SK-N-SH treated with all-trans-retinoic acid at 6 μM for 48 hours (cell line): ENCODE measurements at regions not wholly inside any gene's neighbourhood (a gene's known extent, or its start where the extent isn't known, plus 50 kb on each side); places are given as distances from the start of the nearest gene placed in this dataset.

Experiments used
- ATAC-seq: fragments of 200-7000 bp; cut with Tn5 transposase; 3 replicates; pipeline ENCODE4 v1.9.1; 2020; ENCODE audit warnings: mild to moderate bottlenecking, moderate library complexity
- ARNTL ChIP-seq: fragments of 450-650 bp; formaldehyde crosslinking; IDR thresholded peaks from 2 replicates; pipeline ENCODE4 v1.5.0; 2020; ENCODE audit warnings: low read depth, mild to moderate bottlenecking, moderate library complexity, borderline replicate concordance
- BACH2 ChIP-seq: fragments of 250-450 bp; sonication (Bioruptor Pico); IDR thresholded peaks from 2 replicates; pipeline ENCODE4 v1.9.0; 2021; ENCODE audit warnings: mild to moderate bottlenecking, borderline replicate concordance
- ESRRG ChIP-seq: fragments of 250-450 bp; sonication (Bioruptor Pico); IDR thresholded peaks from 2 replicates; pipeline ENCODE4 v1.6.1; 2021; ENCODE audit warnings: mild to moderate bottlenecking
- GLIS3 ChIP-seq: fragments of 250-450 bp; sonication (Bioruptor Pico); IDR thresholded peaks from 2 replicates; pipeline ENCODE4 v1.5.0; 2020; ENCODE audit warnings: mild to moderate bottlenecking, moderate library complexity
- OSR1 ChIP-seq: fragments of 250-450 bp; sonication (Bioruptor Pico); IDR thresholded peaks from 2 replicates; pipeline ENCODE4 v1.8.0; 2022; ENCODE audit warnings: moderate library complexity, mild to moderate bottlenecking, inconsistent platforms
- PPARA ChIP-seq: fragments of 250-450 bp; sonication (Bioruptor Pico); IDR thresholded peaks from 2 replicates; pipeline ENCODE4 v1.5.0; 2020; ENCODE audit warnings: mild to moderate bottlenecking, borderline replicate concordance
- RARB ChIP-seq: fragments of 250-450 bp; sonication (Bioruptor Pico); IDR thresholded peaks from 2 replicates; pipeline ENCODE4 v1.8.0; 2021; ENCODE audit warnings: mild to moderate bottlenecking, moderate library complexity
- SNAI2 ChIP-seq: fragments of 250-450 bp; sonication (Bioruptor Pico); IDR thresholded peaks from 2 replicates; pipeline ENCODE4 v1.5.0; 2020; ENCODE audit warnings: mild to moderate bottlenecking, moderate library complexity
- TCF4 ChIP-seq: fragments of 250-450 bp; sonication (Bioruptor Pico); IDR thresholded peaks from 2 replicates; pipeline ENCODE4 v1.8.0; 2021; ENCODE audit warnings: mild to moderate bottlenecking, moderate library complexity, borderline replicate concordance
- TOX ChIP-seq: fragments of 250-450 bp; sonication (Bioruptor Pico); IDR thresholded peaks from 2 replicates; pipeline ENCODE4 v1.8.0; 2021; ENCODE audit warnings: mild to moderate bottlenecking, moderate library complexity, borderline replicate concordance
- ZC3H10 ChIP-seq: fragments of 250-450 bp; sonication (Bioruptor Pico); IDR thresholded peaks from 2 replicates; pipeline ENCODE4 v1.5.1; 2021; ENCODE audit warnings: mild to moderate bottlenecking, moderate library complexity
- ZFP3 ChIP-seq: fragments of 250-450 bp; sonication (Bioruptor Pico); IDR thresholded peaks from 2 replicates; pipeline ENCODE4 v1.5.0; 2020; ENCODE audit warnings: mild to moderate bottlenecking, moderate library complexity
- ZFP30 ChIP-seq: fragments of 450-650 bp; formaldehyde crosslinking; IDR thresholded peaks from 2 replicates; pipeline ENCODE4 v1.5.0; 2022; ENCODE audit warnings: mild to moderate bottlenecking, moderate library complexity
- ZNF70 ChIP-seq: fragments of 450-650 bp; formaldehyde crosslinking; IDR thresholded peaks from 2 replicates; pipeline ENCODE4 v1.5.0; 2020; ENCODE audit warnings: mild to moderate bottlenecking, moderate library complexity
- ZNF8 ChIP-seq: fragments of 450-650 bp; formaldehyde crosslinking; IDR thresholded peaks from 2 replicates; pipeline ENCODE4 v1.5.0; 2020; ENCODE audit warnings: mild to moderate bottlenecking, moderate library complexity
- TF ChIP-seq, protein P1 (sequence below): fragments of 250-450 bp; sonication (Bioruptor Pico); IDR thresholded peaks from 2 replicates; pipeline ENCODE4 v1.5.1; 2021; ENCODE audit warnings: mild to moderate bottlenecking, moderate library complexity
- TF ChIP-seq, protein P2 (sequence below): fragments of 250-450 bp; sonication (Bioruptor Pico); IDR thresholded peaks from 2 replicates; pipeline ENCODE4 v1.8.0; 2021; ENCODE audit warnings: low read depth, mild to moderate bottlenecking, moderate library complexity, borderline replicate concordance
- TF ChIP-seq, protein P3 (sequence below): fragments of 250-450 bp; sonication (Bioruptor Pico); IDR thresholded peaks from 2 replicates; pipeline ENCODE4 v1.5.0; 2020; ENCODE audit warnings: mild to moderate bottlenecking, moderate library complexity
- TF ChIP-seq, protein P4 (sequence below): fragments of 250-450 bp; sonication (Bioruptor Pico); IDR thresholded peaks from 2 replicates; pipeline ENCODE4 v1.8.0; 2020; ENCODE audit warnings: mild to moderate bottlenecking, moderate library complexity, borderline replicate concordance
- TF ChIP-seq, protein P5 (sequence below): fragments of 250-450 bp; sonication (Bioruptor Pico); IDR thresholded peaks from 2 replicates; pipeline ENCODE4 v1.5.1; 2020; ENCODE audit warnings: low read depth, mild to moderate bottlenecking, moderate library complexity

DNA sequence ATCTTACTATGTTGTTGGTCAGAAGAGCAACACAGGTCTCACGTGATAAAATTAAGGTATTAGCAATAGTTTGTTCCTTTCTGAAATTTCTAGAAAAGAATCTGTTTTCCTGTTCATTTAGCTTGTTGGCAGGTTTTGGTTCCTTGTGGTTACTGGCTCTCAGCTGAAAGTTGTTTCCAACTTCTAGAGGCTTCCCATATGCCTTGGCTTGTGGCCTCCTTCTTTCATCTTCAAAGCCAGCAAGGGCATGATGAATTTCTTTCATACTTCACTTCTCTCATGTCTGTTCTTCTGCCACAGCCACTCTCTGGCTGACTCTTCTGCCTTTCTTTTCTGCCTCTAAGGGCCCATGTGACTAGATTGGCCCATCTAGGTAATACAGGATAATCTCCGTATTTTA lies 193.7 kb downstream of the TRIB2 start:
- no peak for TF ChIP-seq OSR1
- TF ChIP-seq, protein P1, sequence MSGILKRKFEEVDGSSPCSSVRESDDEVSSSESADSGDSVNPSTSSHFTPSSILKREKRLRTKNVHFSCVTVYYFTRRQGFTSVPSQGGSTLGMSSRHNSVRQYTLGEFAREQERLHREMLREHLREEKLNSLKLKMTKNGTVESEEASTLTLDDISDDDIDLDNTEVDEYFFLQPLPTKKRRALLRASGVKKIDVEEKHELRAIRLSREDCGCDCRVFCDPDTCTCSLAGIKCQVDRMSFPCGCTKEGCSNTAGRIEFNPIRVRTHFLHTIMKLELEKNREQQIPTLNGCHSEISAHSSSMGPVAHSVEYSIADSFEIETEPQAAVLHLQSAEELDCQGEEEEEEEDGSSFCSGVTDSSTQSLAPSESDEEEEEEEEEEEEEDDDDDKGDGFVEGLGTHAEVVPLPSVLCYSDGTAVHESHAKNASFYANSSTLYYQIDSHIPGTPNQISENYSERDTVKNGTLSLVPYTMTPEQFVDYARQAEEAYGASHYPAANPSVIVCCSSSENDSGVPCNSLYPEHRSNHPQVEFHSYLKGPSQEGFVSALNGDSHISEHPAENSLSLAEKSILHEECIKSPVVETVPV: no peak
- TF ChIP-seq ARNTL (CRISPR knock-in tag): no peak
- TF ChIP-seq PPARA (CRISPR knock-in tag): no peak
- TF ChIP-seq, protein P2, sequence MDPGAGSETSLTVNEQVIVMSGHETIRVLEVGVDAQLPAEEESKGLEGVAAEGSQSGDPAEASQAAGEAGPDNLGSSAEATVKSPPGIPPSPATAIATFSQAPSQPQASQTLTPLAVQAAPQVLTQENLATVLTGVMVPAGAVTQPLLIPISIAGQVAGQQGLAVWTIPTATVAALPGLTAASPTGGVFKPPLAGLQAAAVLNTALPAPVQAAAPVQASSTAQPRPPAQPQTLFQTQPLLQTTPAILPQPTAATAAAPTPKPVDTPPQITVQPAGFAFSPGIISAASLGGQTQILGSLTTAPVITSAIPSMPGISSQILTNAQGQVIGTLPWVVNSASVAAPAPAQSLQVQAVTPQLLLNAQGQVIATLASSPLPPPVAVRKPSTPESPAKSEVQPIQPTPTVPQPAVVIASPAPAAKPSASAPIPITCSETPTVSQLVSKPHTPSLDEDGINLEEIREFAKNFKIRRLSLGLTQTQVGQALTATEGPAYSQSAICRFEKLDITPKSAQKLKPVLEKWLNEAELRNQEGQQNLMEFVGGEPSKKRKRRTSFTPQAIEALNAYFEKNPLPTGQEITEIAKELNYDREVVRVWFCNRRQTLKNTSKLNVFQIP (CRISPR knock-in tag): no peak
- no peak for TF ChIP-seq ZC3H10 (CRISPR knock-in tag)
- no peak for TF ChIP-seq BACH2
- no peak for TF ChIP-seq TOX (CRISPR knock-in tag)
- TF ChIP-seq ZNF70 (CRISPR knock-in tag): no peak
- TF ChIP-seq ZFP3 (CRISPR knock-in tag): no peak
- TF ChIP-seq ZFP30 (CRISPR knock-in tag): no peak
- TF ChIP-seq, protein P3, sequence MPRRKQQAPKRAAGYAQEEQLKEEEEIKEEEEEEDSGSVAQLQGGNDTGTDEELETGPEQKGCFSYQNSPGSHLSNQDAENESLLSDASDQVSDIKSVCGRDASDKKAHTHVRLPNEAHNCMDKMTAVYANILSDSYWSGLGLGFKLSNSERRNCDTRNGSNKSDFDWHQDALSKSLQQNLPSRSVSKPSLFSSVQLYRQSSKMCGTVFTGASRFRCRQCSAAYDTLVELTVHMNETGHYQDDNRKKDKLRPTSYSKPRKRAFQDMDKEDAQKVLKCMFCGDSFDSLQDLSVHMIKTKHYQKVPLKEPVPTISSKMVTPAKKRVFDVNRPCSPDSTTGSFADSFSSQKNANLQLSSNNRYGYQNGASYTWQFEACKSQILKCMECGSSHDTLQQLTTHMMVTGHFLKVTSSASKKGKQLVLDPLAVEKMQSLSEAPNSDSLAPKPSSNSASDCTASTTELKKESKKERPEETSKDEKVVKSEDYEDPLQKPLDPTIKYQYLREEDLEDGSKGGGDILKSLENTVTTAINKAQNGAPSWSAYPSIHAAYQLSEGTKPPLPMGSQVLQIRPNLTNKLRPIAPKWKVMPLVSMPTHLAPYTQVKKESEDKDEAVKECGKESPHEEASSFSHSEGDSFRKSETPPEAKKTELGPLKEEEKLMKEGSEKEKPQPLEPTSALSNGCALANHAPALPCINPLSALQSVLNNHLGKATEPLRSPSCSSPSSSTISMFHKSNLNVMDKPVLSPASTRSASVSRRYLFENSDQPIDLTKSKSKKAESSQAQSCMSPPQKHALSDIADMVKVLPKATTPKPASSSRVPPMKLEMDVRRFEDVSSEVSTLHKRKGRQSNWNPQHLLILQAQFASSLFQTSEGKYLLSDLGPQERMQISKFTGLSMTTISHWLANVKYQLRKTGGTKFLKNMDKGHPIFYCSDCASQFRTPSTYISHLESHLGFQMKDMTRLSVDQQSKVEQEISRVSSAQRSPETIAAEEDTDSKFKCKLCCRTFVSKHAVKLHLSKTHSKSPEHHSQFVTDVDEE: no peak
- TF ChIP-seq, protein P4, sequence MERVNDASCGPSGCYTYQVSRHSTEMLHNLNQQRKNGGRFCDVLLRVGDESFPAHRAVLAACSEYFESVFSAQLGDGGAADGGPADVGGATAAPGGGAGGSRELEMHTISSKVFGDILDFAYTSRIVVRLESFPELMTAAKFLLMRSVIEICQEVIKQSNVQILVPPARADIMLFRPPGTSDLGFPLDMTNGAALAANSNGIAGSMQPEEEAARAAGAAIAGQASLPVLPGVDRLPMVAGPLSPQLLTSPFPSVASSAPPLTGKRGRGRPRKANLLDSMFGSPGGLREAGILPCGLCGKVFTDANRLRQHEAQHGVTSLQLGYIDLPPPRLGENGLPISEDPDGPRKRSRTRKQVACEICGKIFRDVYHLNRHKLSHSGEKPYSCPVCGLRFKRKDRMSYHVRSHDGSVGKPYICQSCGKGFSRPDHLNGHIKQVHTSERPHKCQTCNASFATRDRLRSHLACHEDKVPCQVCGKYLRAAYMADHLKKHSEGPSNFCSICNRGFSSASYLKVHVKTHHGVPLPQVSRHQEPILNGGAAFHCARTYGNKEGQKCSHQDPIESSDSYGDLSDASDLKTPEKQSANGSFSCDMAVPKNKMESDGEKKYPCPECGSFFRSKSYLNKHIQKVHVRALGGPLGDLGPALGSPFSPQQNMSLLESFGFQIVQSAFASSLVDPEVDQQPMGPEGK (CRISPR knock-in tag): no peak
- no peak for ATAC-seq

DNA sequence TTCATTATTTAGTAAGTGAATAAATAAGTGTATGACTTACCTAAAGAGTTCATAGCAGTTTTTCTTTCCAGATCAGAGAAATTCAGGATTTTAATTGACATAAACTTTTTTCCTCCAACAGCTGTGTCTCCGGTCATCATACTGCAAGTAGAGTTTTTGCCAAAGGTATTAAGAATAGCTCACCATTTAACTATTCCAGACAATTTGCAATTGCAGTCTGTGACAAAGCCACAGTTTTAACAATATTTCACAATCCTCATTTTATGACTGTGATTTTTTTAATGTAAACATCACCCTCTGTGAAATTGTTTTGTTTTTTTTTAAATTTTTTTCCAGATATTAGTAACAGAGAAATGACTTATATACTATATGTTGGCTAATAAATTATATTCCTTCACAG lies 199.1 kb downstream of the TRIB2 start:
- TF ChIP-seq, protein P5, sequence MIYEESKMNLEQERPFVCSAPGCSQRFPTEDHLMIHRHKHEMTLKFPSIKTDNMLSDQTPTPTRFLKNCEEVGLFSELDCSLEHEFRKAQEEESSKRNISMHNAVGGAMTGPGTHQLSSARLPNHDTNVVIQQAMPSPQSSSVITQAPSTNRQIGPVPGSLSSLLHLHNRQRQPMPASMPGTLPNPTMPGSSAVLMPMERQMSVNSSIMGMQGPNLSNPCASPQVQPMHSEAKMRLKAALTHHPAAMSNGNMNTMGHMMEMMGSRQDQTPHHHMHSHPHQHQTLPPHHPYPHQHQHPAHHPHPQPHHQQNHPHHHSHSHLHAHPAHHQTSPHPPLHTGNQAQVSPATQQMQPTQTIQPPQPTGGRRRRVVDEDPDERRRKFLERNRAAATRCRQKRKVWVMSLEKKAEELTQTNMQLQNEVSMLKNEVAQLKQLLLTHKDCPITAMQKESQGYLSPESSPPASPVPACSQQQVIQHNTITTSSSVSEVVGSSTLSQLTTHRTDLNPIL (CRISPR knock-in tag): no peak
- TF ChIP-seq ZFP30 (CRISPR knock-in tag) (no peak), SNAI2 (no peak), TCF4 (CRISPR knock-in tag) (no peak), ZNF8 (CRISPR knock-in tag) (no peak), ESRRG (no peak), RARB (CRISPR knock-in tag) (no peak), ZC3H10 (CRISPR knock-in tag) (no peak), ZNF70 (CRISPR knock-in tag) (no peak), OSR1 (no peak), GLIS3 (CRISPR knock-in tag) (no peak)
- TF ChIP-seq, protein P3: no peak
- TF ChIP-seq, protein P2 (CRISPR knock-in tag): no peak
- ATAC-seq: no peak
